Hematopoietic multipotent progenitor cell treated with erythropoietin and hydrocortisone succinate and interleukin-3 and kit ligand, for 17 days (in vitro differentiated cells): ENCODE measurements at regions not wholly inside any gene's neighbourhood (a gene's known extent, or its start where the extent isn't known, plus 50 kb on each side); places are given as distances from the start of the nearest gene placed in this dataset.
A peak's percentile ranks its signal among the peaks of the same experiment; 100 is the strongest.
"Not testable (repeated sequence)": the region's sequence is repeated elsewhere in the genome, so short reads cannot be mapped to it uniquely, and the experiment has no call there.

ENCODE experiments used
- DNase-seq: peaks from one replicate; pipeline ENCODE4 v3.0.0-alpha.2; 2015; ENCODE audit warnings: low spot score

DNA sequence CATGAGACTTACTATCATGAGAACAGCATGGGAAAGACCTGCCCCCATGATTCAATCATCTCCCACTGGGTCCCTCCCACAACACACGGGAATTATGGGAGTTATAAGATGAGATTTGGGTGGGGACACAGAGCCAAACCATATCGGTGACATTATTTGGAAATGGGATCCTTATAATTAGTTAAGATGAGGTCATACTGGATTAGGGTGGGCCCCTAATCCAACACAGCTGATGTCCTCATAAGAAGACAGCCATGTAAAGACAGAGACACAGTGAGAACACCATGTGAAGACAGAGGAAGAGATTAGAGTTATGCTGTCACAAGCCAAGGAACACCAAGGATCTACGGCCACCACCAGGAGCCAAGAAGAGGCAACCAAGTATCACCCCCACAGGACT is 161.7 kb downstream of the SPTSSA start:
- no peak for DNase-seq

DNA sequence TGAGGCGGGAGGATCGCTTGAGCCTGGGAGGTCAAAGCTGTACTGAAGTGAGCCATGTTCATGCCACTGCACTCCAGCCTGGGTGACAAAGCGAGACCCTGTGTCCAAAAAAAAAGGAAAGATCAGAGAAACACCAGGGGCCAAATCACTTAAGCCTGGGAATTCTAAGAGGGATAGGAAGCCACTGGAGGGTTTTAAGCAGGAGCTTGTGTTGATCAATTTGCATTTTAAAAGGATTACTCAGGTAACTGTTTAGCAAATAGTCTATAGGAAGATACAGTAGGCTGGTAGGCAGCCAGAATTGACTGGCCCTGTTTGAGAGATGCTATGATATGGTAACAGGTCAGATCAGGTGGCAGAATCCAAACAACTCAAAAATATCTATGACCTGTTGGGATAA is 162.7 kb downstream of the SPTSSA start:
- no peak for DNase-seq

DNA sequence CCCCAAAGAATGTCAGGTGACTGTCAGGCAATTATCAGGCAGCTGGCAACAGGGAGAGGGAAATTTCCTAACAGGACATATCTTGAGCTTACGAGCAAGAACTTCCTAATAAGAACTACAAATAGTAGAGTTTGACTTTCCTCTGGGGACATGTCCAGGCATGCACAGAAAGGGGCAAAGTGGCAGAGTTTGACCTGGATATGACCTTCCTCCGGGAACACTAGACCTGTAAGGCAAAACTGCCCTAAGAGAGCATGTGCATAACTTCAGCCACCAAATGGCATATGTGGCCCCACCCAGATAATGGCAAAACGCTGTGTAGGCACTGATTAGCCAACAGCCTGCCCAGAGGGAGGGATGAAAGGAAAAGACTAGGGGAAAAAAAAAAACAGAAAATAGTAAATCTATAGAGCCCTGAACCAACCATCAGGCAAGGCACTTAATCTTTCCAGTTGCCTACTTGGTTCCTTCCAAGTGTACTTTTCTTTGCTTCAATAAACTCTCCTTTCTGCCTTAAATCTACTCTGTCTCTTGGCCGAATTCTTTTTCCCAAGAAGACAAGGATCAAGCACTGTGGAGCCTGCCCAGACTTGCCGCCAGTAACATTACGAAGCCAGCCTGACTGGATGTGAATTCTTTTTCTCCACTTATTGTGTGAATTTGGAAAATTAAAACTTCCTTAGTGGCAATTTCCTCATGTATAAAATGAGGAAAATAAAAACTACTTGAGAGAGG is 164.1 kb downstream of the SPTSSA start:
- peak; percentile 16 for DNase-seq

DNA sequence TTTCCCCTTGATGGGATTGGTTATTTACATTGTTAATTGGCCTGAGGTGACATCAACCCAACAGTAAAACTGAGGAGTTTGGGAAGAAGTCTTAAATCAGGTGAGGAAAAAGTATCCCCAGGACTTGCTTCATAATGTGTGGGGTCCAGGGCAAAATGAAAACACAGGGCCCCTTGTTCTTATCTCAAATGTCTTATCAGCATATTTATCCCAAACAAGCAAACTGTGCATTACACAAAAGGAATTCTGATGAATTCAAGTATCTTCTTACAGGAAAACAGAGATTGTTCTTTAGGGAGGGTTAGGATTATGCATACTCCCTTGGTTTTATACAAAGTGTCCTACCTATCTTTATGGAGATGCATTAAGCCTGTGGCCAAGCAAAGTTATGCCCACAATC is 178.4 kb downstream of the SPTSSA start:
- no peak for DNase-seq

DNA sequence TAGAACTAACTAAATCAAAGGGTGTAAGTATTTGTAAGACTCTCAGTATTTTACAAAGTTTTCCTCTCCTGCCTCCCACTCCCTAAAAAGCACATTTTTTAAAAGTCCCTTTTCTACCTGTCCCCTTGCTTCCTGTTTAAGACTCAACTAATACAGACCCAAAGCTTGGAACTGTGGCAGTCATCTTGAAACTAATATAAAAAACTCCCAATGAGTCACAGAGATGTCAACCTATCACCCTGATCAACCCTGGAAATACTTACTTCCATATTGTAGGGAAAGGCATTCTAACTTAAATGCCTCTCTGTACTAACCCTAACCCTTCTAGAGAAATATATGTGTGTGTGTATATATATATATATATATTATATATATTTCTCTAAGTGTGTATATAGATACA is 184.8 kb downstream of the SPTSSA start:
- no peak for DNase-seq

DNA sequence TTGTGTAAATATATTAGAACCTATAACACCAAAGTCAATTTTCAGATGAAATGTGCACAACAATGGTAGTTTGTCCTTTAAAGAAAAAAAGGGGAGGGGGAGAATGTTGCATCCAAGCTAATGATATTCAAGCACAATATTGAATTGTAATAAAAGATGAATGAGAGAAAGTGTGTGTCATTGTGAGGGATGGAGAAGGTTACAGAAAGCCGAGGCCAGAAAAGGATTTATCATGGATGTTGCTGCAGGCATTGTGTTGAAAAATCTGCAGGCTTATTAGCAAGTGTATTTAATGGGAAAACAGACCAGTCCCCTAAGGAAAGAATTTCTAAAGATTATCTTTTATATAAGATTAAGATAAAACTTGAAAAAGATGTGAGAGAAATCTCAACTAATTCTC is 186.5 kb downstream of the SPTSSA start:
- no peak for DNase-seq

DNA sequence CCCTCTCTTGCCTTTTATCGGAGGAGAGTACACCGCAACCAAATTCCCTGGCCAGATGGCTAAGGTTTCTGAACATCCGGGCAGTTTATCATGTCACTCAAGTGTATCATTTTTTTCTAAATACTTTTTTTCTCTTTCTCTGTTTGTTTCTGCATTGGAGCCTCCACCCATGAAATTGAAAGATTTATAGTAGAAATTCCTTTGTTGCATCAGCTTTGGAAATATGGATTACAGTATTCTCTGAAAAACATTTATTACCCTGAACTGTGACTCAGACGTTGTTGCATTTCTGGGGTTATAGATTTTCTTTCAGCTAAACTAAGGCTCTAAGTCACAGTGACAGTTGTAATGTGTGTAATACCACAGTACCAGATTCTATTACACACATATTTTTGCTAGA is 187.0 kb downstream of the SPTSSA start:
- DNase-seq = no peak

- not testable (repeated sequence) for DNase-seq
Observed at GRCh38 chr14:34273716-34274115, 188.3 kb downstream of the SPTSSA start.

DNA sequence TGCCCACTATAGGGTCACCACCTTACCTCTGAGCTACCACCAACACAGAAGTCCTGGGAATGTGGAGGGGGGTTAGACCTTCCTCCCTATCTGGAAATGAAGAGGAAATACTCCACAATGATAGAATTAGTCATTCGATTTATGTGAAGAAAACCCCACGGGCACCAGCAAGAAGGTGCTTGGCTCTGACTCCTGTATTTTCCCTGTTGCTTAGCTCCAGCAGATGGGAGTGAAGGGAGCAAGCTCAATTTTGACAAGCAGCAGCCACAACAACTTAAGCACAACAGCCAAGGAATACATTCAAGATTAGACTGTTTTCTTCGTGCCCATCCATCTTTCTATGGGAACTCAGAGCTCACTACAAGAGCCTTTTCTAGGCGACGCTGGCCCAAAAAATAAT is 191.7 kb downstream of the SPTSSA start:
- DNase-seq = no peak

DNA sequence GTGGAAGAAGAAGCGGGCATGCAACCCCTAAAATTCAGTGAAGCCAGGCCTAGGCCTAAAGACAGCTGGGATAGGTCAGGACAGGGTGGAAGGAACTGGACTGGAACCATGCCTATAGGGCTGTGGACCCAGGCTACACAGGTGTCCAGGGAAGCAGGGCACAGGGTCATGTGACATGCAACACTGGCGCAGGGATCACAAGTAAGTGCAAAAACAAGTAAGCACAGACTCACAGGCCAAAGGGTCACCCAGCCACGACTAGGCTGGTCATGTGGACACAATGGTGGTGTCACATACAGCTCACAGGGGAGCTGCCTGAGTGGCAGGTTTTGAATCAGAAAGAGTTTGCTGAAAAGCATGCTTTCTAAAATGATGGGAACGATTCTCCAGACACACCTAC is 195.7 kb downstream of the SPTSSA start:
- no peak for DNase-seq

DNA sequence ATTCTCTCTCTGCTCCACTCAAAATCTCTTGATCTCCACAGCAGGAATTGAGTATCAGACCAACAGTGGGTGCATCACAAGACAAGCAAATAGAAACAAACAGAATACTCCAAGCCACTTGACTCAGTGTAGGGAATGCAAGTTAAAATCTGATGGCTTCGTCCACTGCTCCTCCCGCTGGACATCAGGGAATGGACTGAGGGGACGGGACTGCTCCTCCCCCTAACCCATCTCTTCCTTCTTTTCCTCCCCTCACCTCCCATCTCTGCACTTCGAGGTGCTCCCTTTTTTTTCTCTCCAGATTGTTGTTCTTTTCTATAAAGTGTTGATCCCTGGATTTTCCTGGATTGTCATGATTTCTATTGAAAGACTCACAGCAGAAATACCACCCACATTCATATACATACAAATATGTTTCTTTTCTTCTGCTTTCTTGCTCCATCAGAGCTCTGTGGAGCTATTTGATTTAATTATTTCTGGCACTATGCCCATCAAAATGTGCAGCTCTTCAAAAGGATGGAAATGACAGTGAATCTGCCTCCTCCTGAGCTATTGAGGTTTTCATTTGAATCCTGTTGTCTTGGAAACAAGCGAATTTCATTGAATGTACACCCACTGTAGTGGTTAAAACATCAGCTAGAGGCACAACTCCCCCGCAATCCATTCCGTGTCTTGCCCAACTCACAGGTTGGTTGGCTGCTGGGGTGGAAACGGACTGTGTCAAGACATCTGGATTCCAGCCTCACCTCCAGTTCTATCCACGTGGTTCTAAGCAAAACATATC is 199.7 kb downstream of the SPTSSA start:
- no peak for DNase-seq

- no peak for DNase-seq
Observed at GRCh38 chr14:34259996-34260395, 202.0 kb downstream of the SPTSSA start.

GRCh38 chr14:34258318-34258717 is 203.7 kb downstream of the SPTSSA start:
- no peak for DNase-seq

- no peak for DNase-seq
Observed at GRCh38 chr14:34257505-34257904, 204.5 kb downstream of the SPTSSA start.

GRCh38 chr14:34256223-34256622 is 205.8 kb downstream of the SPTSSA start:
- no peak for DNase-seq

DNA sequence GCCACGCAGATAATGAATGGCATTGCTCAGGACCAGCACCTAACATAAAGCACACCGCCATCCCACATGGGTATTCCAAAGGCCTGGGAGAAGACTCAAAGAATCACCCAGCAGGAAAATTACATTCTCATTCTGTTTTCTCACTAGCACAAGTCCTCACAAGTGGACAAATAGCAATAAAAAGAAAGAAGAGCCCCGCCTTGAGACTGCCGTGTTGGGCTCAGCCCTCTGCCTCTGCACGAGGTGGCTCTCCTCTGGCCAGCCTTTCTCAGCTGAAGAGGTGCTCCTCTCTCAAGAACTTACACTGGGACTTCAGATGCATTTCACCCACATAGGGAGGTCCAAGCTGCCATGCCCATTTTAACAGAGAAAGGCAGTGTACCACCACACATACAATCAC is 207.5 kb downstream of the SPTSSA start:
- DNase-seq = no peak

DNA sequence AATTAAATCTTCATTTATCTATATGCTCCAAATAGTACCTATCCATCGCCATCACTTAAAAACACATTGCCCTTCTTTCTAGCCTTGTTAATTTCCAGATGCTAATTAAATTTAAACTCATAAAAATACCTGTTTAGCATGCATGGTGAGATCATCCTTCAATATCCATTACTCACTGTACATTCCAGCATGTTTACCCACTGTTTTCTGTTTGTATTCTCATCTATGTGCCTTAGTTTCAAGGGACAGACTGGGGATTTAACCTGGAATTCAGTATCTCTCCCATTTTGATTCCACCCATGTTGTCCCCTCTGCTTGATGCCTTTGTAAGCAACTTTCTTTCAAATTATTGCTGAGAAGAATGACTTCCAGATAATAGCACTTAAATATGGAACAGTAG is 208.0 kb downstream of the SPTSSA start:
- DNase-seq = no peak

GRCh38 chr14:34252227-34252626 is 209.8 kb downstream of the SPTSSA start:
- DNase-seq = no peak

- no peak for DNase-seq
Observed at GRCh38 chr14:34251662-34252061, 210.4 kb downstream of the SPTSSA start.

- no peak for DNase-seq
Observed at GRCh38 chr14:34250959-34251358, 211.1 kb downstream of the SPTSSA start.

- DNase-seq = no peak
Observed at GRCh38 chr14:34247605-34248004, 214.4 kb downstream of the SPTSSA start.

DNA sequence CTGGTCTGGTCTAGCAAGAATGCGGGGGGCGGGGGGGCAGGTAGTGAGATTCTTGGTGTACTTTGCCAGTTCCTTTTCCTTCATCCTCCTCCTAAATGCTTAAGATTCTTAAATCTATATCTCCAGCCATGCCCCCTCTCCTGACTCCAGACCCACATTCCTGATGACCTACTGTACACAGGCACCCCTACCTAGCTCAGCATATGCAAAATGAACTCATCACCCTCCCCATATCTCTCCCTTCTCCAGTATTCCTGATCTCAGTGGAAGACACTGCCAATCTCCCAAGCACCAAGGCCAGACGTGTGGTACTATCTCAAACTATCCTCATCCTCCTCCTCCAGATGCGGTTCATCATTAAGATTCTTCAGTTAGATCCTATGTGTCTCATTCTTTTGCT is 215.8 kb downstream of the SPTSSA start:
- no peak for DNase-seq

- no peak for DNase-seq
Observed at GRCh38 chr14:34243401-34243800, 218.6 kb downstream of the SPTSSA start.

- DNase-seq = no peak
Observed at GRCh38 chr14:34243001-34243400, 219.0 kb downstream of the SPTSSA start.
